NCI-H128 (cell line): ENCODE measurements at regions not wholly inside any gene's neighbourhood (a gene's known extent, or its start where the extent isn't known, plus 50 kb on each side); places are given as distances from the start of the nearest gene placed in this dataset.

Experiments
- DNase-seq: peaks from one replicate; lab custom pipeline; 2025; ENCODE audit not compliant: unreplicated experiment; lab: John Stamatoyannopoulos, UW

DNA sequence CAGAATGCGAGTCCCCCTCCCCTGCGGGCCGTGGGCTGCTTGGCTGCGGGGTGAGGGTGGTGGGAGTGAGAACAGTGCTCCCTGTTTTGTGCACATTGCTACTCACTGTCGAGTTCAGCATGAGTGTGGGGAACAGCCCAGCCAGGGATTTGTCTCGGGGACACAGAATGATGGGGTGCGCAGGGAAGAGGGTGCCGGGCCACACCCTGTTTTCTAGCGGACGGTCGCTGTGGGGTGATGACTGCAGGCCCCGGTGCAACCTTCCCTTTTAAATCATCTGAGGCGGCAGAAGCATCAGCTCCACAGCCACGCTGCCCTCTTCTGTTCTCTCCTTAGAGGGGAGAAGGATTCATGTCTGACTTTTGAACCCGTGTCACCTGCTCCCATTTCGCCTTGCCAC, 1051.2 kb downstream of the TBC1D22A start:
- no peak for DNase-seq

GRCh38 chr22:47811971-47812370, 1049.5 kb downstream of the TBC1D22A start:
- DNase-seq, result no peak

DNA sequence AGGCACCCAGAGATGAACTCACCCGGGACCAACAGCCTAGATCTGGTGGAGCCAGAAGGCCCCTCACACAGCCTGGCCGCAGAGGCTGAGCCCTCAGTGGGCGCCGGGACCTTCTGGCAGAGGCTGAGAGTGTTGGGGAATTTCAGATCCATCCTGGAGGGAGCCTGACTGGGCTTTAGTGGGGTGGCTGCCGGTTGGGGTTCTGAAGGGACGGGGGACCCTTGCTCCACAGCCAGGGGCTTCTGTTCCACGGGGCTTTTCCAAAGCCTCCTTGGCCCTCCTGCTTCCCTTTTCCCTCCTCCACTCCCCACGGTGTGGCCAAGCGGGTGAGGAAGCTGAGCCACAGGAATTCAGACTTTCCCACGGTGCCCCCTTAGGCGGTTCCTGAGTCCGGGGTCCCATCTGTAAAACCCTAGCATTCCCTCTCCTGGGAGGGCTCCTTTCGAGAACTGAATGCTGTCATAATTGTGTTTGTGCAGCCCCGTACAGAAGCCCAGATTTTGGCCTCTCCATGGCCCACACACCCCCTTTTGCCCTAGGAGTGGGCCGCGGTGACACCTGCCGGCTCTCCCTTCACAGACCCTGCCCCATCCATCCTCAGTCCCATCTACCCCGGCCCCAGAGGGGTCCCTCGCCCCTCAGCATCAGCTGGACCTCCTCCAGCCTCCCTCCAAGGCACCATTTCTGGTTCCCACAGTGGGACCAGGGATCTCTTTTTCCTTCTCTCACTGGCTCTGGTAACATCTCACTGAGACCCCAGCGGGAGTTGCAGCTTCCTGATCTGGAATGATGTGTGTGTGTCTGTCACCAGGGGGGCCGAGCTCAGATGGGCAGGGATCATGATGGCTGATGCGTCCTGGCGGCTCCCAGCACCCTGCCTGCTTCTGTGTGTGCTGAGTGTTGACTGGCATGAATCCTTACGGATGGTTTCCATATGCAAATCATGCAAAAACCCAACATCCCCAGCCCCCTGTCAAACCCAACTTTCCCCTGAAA, 1048.4 kb downstream of the TBC1D22A start:
- DNase-seq, result no peak

DNA sequence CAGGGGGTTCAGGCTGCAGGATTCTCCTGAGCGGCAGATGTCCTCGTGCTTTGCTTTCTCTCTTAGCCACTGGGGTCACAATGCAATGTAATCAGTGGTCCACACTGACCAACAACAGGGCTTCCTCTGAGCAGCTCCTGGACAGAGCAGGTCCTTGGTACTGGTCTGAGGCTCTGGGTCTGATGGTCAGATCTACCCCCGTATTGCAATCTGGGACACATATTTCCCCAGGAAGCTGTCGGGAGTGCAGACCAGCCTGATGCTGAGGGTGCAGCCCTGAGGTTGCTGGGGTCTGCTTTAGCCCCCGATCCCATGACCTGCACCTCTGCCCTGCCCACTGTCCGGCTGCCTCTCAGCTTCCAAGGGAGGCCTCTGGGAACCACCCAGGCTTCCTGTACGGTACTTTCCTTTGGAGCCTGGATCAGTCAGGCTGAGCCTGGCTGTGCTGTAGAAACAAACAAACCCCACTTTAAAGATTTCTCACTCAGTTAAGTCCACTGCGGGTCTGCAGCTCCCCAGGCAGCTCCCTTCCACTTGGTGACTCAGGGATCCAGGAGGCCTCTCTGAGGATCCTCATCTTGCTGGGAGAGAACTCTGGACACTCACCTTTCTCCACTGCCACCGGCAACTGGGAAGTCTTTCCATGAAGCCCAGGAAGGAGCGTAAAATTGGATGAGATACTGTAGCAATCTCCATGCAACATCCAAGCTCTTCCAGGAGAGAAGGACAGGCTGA, 1046.6 kb downstream of the TBC1D22A start:
- no peak for DNase-seq

DNA sequence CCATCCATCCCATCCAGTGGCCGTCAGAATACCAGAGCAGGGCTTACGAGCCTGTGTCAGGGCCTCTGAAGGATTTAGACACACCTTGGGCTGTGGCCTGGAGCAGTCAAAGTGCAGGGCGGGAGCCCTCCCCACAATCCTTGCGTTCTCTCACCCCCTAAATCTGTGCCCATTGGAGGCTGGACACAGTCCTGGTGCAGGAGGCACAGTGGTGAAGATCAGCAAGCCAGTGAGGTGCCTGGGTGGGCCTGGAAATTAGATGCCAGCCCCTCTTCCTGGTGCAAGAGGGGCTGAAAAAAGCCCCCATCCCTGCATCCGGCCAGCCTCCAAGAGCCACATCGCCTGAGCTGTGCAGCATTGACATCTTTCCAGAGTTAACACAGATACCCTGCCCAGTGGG, 1045.8 kb downstream of the TBC1D22A start:
- DNase-seq, result no peak

- no peak for DNase-seq
Measured at GRCh38 chr22:47807506-47807905, 1045.1 kb downstream of the TBC1D22A start.

- no peak for DNase-seq
Measured at GRCh38 chr22:47806894-47807293, 1044.4 kb downstream of the TBC1D22A start.

- no peak for DNase-seq
Measured at GRCh38 chr22:47805394-47805935, 1043.0 kb downstream of the TBC1D22A start.

GRCh38 chr22:47804281-47804680, 1041.8 kb downstream of the TBC1D22A start:
- no peak for DNase-seq

- DNase-seq, result no peak
Measured at GRCh38 chr22:47802421-47802820, 1040.0 kb downstream of the TBC1D22A start.

DNA sequence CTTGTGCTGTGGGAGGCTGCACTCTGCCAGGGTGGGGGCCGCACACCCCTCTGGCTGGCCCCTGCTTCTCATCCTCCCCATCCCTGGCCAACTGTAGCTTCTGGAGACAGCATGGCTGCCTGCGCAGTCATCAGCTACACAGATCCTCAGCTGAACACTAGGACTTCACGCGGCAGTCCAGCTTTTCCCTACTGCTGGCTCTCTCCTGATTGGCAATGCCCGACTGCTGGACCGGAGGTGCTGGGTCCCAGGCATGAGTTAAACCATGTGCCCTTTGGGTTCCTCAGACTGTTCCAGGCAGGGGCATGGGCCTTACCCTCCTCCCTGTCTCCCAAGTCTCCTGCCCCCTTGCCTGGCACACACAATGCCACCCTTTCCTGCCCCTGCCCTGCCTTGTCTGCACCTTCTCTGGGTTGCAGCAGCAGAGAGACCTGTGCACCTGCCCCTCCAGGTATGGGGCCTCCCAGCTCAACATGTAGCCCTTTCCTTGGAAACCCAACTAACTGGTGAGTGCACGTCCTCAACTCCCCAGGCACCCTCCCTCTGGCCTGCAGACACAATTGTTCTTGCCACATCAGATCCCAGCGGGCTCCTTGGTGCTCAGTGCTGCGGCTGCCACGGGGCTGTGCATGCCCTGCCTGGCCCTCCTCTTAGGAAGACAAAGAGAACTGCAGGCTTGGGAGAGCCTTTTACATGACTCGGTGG, 1039.2 kb downstream of the TBC1D22A start:
- no peak for DNase-seq

GRCh38 chr22:47798229-47798628, 1035.8 kb downstream of the TBC1D22A start:
- no peak for DNase-seq

DNA sequence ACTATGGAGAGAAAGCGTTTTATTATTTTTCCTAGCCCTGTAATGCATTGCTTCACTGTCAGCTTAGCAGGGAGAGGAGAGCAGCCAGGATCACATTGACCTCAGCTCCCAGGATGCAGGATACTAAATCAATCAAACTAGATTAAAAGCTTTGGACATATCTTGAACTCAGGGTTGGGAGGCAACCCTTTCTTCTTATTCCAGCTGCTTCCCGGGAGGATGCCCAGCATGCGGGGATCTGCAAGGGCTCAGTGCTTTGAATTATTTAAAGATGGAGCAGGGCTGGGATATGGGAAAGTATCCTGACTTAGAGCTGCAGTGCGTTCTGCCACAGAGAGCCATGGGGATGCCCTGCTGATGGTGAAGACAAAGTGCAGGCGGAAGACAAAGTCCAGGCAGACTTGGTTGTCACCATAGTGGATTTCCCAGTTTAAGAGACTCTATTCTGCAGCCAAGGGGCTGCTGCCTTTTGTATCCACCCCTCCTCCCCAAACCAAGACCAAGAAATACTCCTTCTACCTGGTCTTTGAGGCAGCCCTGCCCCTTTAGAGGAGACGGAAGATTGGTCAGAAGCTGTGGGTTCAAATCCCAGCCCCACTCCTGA, 1035.0 kb downstream of the TBC1D22A start:
- DNase-seq, result no peak

GRCh38 chr22:47796128-47796908, 1033.9 kb downstream of the TBC1D22A start:
- no peak for DNase-seq

DNA sequence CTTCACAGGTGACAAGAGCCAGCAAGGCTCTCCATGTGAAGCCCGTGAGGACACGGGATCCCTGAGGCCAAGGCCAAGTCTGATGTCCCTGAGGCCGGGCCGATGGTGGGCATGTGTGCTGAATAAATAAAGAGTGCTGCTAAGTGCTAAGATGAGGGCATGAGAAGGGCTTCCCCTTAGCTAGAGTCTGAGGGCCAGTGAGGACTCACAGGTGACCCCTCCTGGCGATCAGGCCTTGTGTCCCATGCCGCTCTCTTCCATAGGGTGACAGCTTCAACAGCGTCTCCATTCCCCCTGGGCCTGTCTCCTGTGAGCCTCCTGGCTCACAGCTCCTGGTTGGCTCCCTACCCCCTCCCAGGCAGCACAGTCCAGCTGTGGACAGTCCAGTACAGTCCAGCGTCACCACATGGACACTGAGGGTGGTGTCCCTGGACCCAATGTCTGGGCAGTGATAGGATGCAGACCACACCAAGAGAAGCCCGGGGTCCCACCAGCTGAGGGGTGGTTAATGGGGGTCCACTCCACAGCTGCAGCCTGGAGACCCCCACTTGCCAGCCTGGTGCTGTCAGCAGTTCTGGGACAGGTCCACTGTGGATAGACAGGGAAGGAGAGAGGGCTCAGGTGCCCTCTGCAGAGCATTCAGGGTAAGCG, 1033.2 kb downstream of the TBC1D22A start:
- DNase-seq, result no peak

GRCh38 chr22:47794851-47795250, 1032.4 kb downstream of the TBC1D22A start:
- no peak for DNase-seq

DNA sequence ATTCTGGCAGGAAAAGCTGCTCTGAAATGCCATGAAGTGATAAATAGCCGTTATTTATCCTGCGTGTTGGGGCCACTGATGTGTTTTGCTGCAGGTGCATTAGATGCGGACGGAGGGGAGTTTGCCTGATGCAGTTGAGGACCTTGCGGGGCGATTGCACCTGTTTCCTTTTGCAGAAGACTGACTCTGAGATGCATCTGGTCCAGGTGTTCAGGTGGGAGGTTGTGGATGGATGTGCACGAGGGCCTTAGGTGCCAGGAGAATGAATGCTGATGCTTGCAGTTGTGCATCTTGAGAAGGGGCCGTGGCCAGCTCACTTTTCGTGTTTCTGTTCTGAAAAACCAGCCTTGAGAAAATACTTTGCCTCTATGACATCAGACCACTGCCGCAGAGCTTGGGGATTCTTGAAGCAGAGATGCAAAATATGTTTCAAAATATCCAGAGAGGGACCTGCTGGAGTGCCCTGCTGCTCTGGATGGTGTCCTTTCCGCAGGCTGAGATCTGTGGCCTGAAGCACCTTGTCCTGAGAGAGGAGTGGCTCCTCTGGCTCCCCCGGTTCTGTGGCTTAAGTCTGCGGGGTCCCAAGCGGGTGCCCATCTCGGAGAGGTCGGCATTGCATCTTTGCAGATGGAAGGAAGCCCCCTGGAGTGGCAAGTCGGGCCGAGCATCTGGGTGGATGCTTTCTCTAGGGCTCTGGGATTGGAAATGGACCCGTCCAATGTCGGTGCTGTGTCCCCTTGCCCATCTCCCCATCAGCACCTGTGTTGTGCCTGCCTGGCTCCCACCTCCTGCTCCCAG, 1031.1 kb downstream of the TBC1D22A start:
- DNase-seq, result no peak

- DNase-seq, result no peak
Measured at GRCh38 chr22:47789171-47789570, 1026.7 kb downstream of the TBC1D22A start.

DNA sequence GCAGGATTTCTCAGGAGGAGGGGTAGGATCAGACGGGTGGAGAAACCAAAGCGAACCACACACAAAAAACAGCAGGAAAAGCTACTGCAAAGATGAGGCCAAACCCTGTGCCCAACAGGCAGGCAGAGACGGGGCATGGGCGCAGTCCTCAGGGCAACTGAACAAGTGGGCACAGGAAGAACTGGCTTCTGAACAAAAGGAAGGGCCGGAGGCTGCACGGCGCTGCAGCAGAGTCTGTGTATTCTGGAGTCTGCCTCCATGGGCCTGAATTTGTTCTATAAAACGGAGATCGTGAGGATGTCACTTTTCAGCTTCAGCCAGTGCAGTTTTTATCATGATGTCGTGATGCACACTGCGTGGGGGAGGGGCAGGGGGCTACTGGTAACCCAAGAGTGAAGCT, 1026.0 kb downstream of the TBC1D22A start:
- no peak for DNase-seq
